ENCODE measurements at regions not wholly inside any gene's neighbourhood (a gene's known extent, or its start where the extent isn't known, plus 50 kb on each side); places are given as distances from the start of the nearest gene placed in this dataset.

GRCh38 chr16:86019446-86020047 lies 120.6 kb downstream of the IRF8 start:
- ChIA-PET CTCF (no interaction called here), POLR2A (no interaction called here)
- TF ChIP-seq HDGF (IDR thresholded peaks at IDR 0.05; ENCODE audit: borderline replicate concordance): no peak
- no peak for TF ChIP-seq NFRKB (IDR thresholded peaks at IDR 0.05)
- no peak for TF ChIP-seq ARNT (IDR thresholded peaks at IDR 0.05)
- TF ChIP-seq SUZ12 (IDR thresholded peaks at IDR 0.05): no peak
- no peak for TF ChIP-seq TARDBP (IDR thresholded peaks at IDR 0.05)
- no peak for TF ChIP-seq FOXA1 (IDR thresholded peaks at IDR 0.05)
- no peak for TF ChIP-seq LEF1 (IDR thresholded peaks at IDR 0.05; ENCODE audit: borderline replicate concordance)
- no peak for TF ChIP-seq CTBP1 (IDR thresholded peaks at IDR 0.05; ENCODE audit: borderline replicate concordance)
- TF ChIP-seq PKNOX1 (IDR thresholded peaks at IDR 0.05): no peak
- no peak for TF ChIP-seq BHLHE40 (IDR thresholded peaks at IDR 0.05; ENCODE audit: borderline replicate concordance)
- no peak for TF ChIP-seq ELF4 (IDR thresholded peaks at IDR 0.05)
- no peak for TF ChIP-seq SP1 (IDR thresholded peaks at IDR 0.05)
- TF ChIP-seq ZNF384 (IDR thresholded peaks at IDR 0.05): no peak
- no peak for TF ChIP-seq L3MBTL2 (conservative IDR thresholded peaks at IDR 0.05)
- TF ChIP-seq FOXM1 (IDR thresholded peaks at IDR 0.05; ENCODE audit: borderline replicate concordance): no peak
- TF ChIP-seq FOXK2 (IDR thresholded peaks at IDR 0.05): no peak
- peak; percentile 33 for DNase-seq (ENCODE audit: extremely low spot score)

- ChIA-PET CTCF (no interaction called here), POLR2A (no interaction called here)
- TF ChIP-seq SP1 (IDR thresholded peaks at IDR 0.05): no peak
- no peak for TF ChIP-seq LEF1 (IDR thresholded peaks at IDR 0.05; ENCODE audit: borderline replicate concordance)
- TF ChIP-seq FOXM1 (IDR thresholded peaks at IDR 0.05; ENCODE audit: borderline replicate concordance): no peak
- TF ChIP-seq ELF4 (IDR thresholded peaks at IDR 0.05): no peak
- no peak for TF ChIP-seq CTBP1 (IDR thresholded peaks at IDR 0.05; ENCODE audit: borderline replicate concordance)
- no peak for TF ChIP-seq TARDBP (IDR thresholded peaks at IDR 0.05)
- DNase-seq (ENCODE audit: extremely low spot score): no peak
These were observed 122.0 kb downstream of the IRF8 start for GRCh38 chr16:86020971-86021370.

GRCh38 chr16:86022381-86022960 lies 123.5 kb downstream of the IRF8 start:
- TF ChIP-seq ELF4 (IDR thresholded peaks at IDR 0.05) (no peak), SP1 (IDR thresholded peaks at IDR 0.05) (no peak), PKNOX1 (IDR thresholded peaks at IDR 0.05) (no peak), BHLHE40 (IDR thresholded peaks at IDR 0.05; ENCODE audit: borderline replicate concordance) (no peak), FOXM1 (IDR thresholded peaks at IDR 0.05; ENCODE audit: borderline replicate concordance) (no peak), ZNF384 (IDR thresholded peaks at IDR 0.05) (no peak), FOXK2 (IDR thresholded peaks at IDR 0.05) (no peak), ARNT (IDR thresholded peaks at IDR 0.05) (no peak), CTBP1 (IDR thresholded peaks at IDR 0.05; ENCODE audit: borderline replicate concordance) (no peak), TARDBP (IDR thresholded peaks at IDR 0.05) (no peak), SUZ12 (IDR thresholded peaks at IDR 0.05) (no peak), FOXA1 (IDR thresholded peaks at IDR 0.05) (no peak), HDGF (IDR thresholded peaks at IDR 0.05; ENCODE audit: borderline replicate concordance) (no peak), NFRKB (IDR thresholded peaks at IDR 0.05) (no peak), LEF1 (IDR thresholded peaks at IDR 0.05; ENCODE audit: borderline replicate concordance) (no peak), L3MBTL2 (conservative IDR thresholded peaks at IDR 0.05) (no peak)
- no peak for DNase-seq (ENCODE audit: extremely low spot score)
- CTCF ChIA-PET: interaction anchor here (1.0 kb wide), 1 partner anchor 26 kb away, joined by 4 read pairs; no protein-coding TSS in a partner anchor
- POLR2A ChIA-PET: no interaction called here

- TF ChIP-seq CTBP1 (IDR thresholded peaks at IDR 0.05; ENCODE audit: borderline replicate concordance) (no peak), SP1 (IDR thresholded peaks at IDR 0.05) (no peak), ELF4 (IDR thresholded peaks at IDR 0.05) (no peak), TARDBP (IDR thresholded peaks at IDR 0.05) (no peak), ARNT (IDR thresholded peaks at IDR 0.05) (no peak), ZNF384 (IDR thresholded peaks at IDR 0.05) (no peak), BHLHE40 (IDR thresholded peaks at IDR 0.05; ENCODE audit: borderline replicate concordance) (no peak), HDGF (IDR thresholded peaks at IDR 0.05; ENCODE audit: borderline replicate concordance) (no peak), FOXK2 (IDR thresholded peaks at IDR 0.05) (no peak), FOXA1 (IDR thresholded peaks at IDR 0.05) (no peak), NFRKB (IDR thresholded peaks at IDR 0.05) (no peak), L3MBTL2 (conservative IDR thresholded peaks at IDR 0.05) (no peak), PKNOX1 (IDR thresholded peaks at IDR 0.05) (no peak), FOXM1 (IDR thresholded peaks at IDR 0.05; ENCODE audit: borderline replicate concordance) (no peak), LEF1 (IDR thresholded peaks at IDR 0.05; ENCODE audit: borderline replicate concordance) (no peak), SUZ12 (IDR thresholded peaks at IDR 0.05) (no peak)
- ChIA-PET CTCF (no interaction called here), POLR2A (no interaction called here)
- DNase-seq (ENCODE audit: extremely low spot score): no peak
These were observed 125.2 kb downstream of the IRF8 start for GRCh38 chr16:86024210-86024609.

GRCh38 chr16:86025706-86026105 lies 126.7 kb downstream of the IRF8 start:
- POLR2A ChIA-PET: no interaction called here
- TF ChIP-seq FOXM1 (IDR thresholded peaks at IDR 0.05; ENCODE audit: borderline replicate concordance): no peak
- no peak for TF ChIP-seq FOXK2 (IDR thresholded peaks at IDR 0.05)
- TF ChIP-seq SP1 (IDR thresholded peaks at IDR 0.05): no peak
- TF ChIP-seq FOXA1 (IDR thresholded peaks at IDR 0.05): no peak
- no peak for TF ChIP-seq CTBP1 (IDR thresholded peaks at IDR 0.05; ENCODE audit: borderline replicate concordance)
- no peak for TF ChIP-seq BHLHE40 (IDR thresholded peaks at IDR 0.05; ENCODE audit: borderline replicate concordance)
- TF ChIP-seq ZNF384 (IDR thresholded peaks at IDR 0.05): no peak
- no peak for TF ChIP-seq SUZ12 (IDR thresholded peaks at IDR 0.05)
- no peak for TF ChIP-seq ELF4 (IDR thresholded peaks at IDR 0.05)
- TF ChIP-seq TARDBP (IDR thresholded peaks at IDR 0.05): no peak
- TF ChIP-seq NFRKB (IDR thresholded peaks at IDR 0.05): no peak
- TF ChIP-seq HDGF (IDR thresholded peaks at IDR 0.05; ENCODE audit: borderline replicate concordance): no peak
- TF ChIP-seq ARNT (IDR thresholded peaks at IDR 0.05): no peak
- TF ChIP-seq L3MBTL2 (conservative IDR thresholded peaks at IDR 0.05): no peak
- no peak for TF ChIP-seq PKNOX1 (IDR thresholded peaks at IDR 0.05)
- no peak for TF ChIP-seq LEF1 (IDR thresholded peaks at IDR 0.05; ENCODE audit: borderline replicate concordance)
- CTCF ChIA-PET: interaction anchor here (1.0 kb wide), 1 partner anchor 9 kb away, joined by 3 read pairs; no protein-coding TSS in a partner anchor
- no peak for DNase-seq (ENCODE audit: extremely low spot score)
